Gastroesophageal sphincter (tissue), 4 donors: ENCODE measurements at regions not wholly inside any gene's neighbourhood (a gene's known extent, or its start where the extent isn't known, plus 50 kb on each side); places are given as distances from the start of the nearest gene placed in this dataset.

Experiments used
- ATAC-seq: fragments of 150-250 bp; one replicate; pipeline ENCODE4 v1.9.1; 2016; ENCODE audit warnings: mild to moderate bottlenecking, moderate library complexity
- H3K27ac ChIP-seq, 4 donors: fragments of 200-600 bp; sonication (generic) in 3 of 4; 1 replicate in 3 of 4; 2 replicates in 1 of 4; pipeline ENCODE4 v1.5.1; 2016 to 2019
- H3K27me3 ChIP-seq: fragments of 200-600 bp; sonication (generic); one replicate; pipeline ENCODE4 v1.5.1; 2019
- H3K36me3 ChIP-seq, 2 donors: fragments of 200-600 bp; sonication (generic); one replicate each; pipeline ENCODE4 v1.5.1; 2019; ENCODE audit warnings: control low read depth in 1 of 2
- H3K4me1 ChIP-seq, 3 donors: fragments of 200-600 bp; sonication (generic); 1 replicate in 2 of 3; 2 replicates in 1 of 3; pipeline ENCODE4 v1.5.1; 2016 to 2019; ENCODE audit warnings: control low read depth in 2 of 3
- H3K4me3 ChIP-seq, 2 donors: fragments of 200-600 bp; sonication (generic); one replicate each; pipeline ENCODE4 v1.5.1; 2019; ENCODE audit warnings: mild to moderate bottlenecking in 1 of 2, moderate library complexity in 1 of 2
- H3K9me3 ChIP-seq, 3 donors: fragments of 200-600 bp; sonication (generic); one replicate each; pipeline ENCODE4 v1.5.1; 2017 to 2019; ENCODE audit warnings: control low read depth in 2 of 3
- CTCF ChIP-seq, 4 experiments: fragments of 200-600 bp in 2 of 4; fragments of 450-650 bp in 2 of 4; sonication (generic) in 1 of 4; IDR thresholded peaks; one replicate each; pipeline ENCODE4 v1.5.1; 2017 to 2019; ENCODE audit warnings: antibody characterized with exemption in 4 of 4, mild to moderate bottlenecking in 2 of 4, moderate library complexity in 2 of 4
- EP300 ChIP-seq: sonication (generic); formaldehyde crosslinking; IDR thresholded peaks from one replicate; pipeline ENCODE4 v1.6.1; 2017; ENCODE audit warnings: antibody characterized with exemption, mild to moderate bottlenecking
- POLR2A ChIP-seq, 2 donors: fragments of 450-650 bp; IDR thresholded peaks; one replicate each; pipeline ENCODE4 v1.6.1; 2017; ENCODE audit warnings: antibody characterized with exemption in 2 of 2, mild to moderate bottlenecking in 2 of 2, moderate library complexity in 1 of 2
- POLR2AphosphoS5 ChIP-seq: sonication (generic); formaldehyde crosslinking; IDR thresholded peaks from one replicate; pipeline ENCODE4 v1.6.1; 2017; ENCODE audit warnings: antibody characterized with exemption
- WGBS, 2 donors: methylation state at CpG; one replicate each; pipeline ENCODE4 v1.1.5; 2018; ENCODE audit warnings: low coverage in 1 of 2; 5-methylcytosine and 5-hydroxymethylcytosine counted together

- H3K36me3 ChIP-seq: peaks cover 0 to 93% of the 10 kb centered on the region in 2 donors
- peak overlapping the region in 3 of 4 donors; percentile 79 to 86 (median 81) for H3K27ac ChIP-seq
- H3K4me1 ChIP-seq: peaks cover 0 to 50% (median 28%) of the 10 kb centered on the region in 3 donors
- TF ChIP-seq EP300 (no peak), POLR2A (IDR thresholded peaks at IDR 0.05) (no peak), POLR2AphosphoS5 (no peak), CTCF (IDR thresholded peaks at IDR 0.05) (no peak)
- H3K4me3 ChIP-seq: no peak overlapping the region
- H3K27me3 ChIP-seq: no peaks in the 10 kb centered on the region
- no peaks in the 10 kb centered on the region for H3K9me3 ChIP-seq
- ATAC-seq: no peak
- WGBS, 2 donors: 65 to 86% methylated on average over 4 to 9 of the region's 9 CpGs
Measured at GRCh38 chr17:77493901-77494663, 353.3 kb downstream of the SEC14L1 start.

GRCh38 chr17:77494664-77495435, 354.1 kb downstream of the SEC14L1 start:
- H3K4me3 ChIP-seq: no peak overlapping the region
- peak overlapping the region in 3 of 4 donors; percentile 79 to 86 (median 81) for H3K27ac ChIP-seq
- peaks cover 0 to 42% (median 20%) of the 10 kb centered on the region in 3 donors for H3K4me1 ChIP-seq
- TF ChIP-seq EP300 (no peak), CTCF (IDR thresholded peaks at IDR 0.05) (peak in 3 of 4 experiments; percentile 97 to 100 (median 99)), POLR2AphosphoS5 (peak; percentile 54), POLR2A (IDR thresholded peaks at IDR 0.05) (no peak)
- no peaks in the 10 kb centered on the region for H3K27me3 ChIP-seq
- ATAC-seq: peak; percentile 66
- no peaks in the 10 kb centered on the region for H3K9me3 ChIP-seq
- peaks cover 0 to 93% of the 10 kb centered on the region in 2 donors for H3K36me3 ChIP-seq
- WGBS, 2 donors: 23% methylated on average over 9 of the region's 18 CpGs; no CpG with 5 or more reads in 1 of the 2 donors

GRCh38 chr17:77495575-77495974, 354.8 kb downstream of the SEC14L1 start:
- no peak for ATAC-seq
- 82 to 90% methylated on average over 2 to 11 of the region's 11 CpGs for WGBS, 2 donors
- H3K27me3 ChIP-seq: no peaks in the 10 kb centered on the region
- no peak for TF ChIP-seq CTCF (IDR thresholded peaks at IDR 0.05)
- TF ChIP-seq EP300: no peak
- no peak for TF ChIP-seq POLR2AphosphoS5
- no peak for TF ChIP-seq POLR2A (IDR thresholded peaks at IDR 0.05)
- H3K4me3 ChIP-seq: no peak overlapping the region
- peak overlapping the region in 1 of 4 donors; percentile 79 for H3K27ac ChIP-seq
- H3K4me1 ChIP-seq: peaks cover 0 to 35% (median 13%) of the 10 kb centered on the region in 3 donors
- H3K9me3 ChIP-seq: no peaks in the 10 kb centered on the region
- peaks cover 0 to 94% of the 10 kb centered on the region in 2 donors for H3K36me3 ChIP-seq

GRCh38 chr17:77496401-77496801, 355.6 kb downstream of the SEC14L1 start:
- peaks cover 0 to 93% of the 10 kb centered on the region in 2 donors for H3K36me3 ChIP-seq

More at GRCh38 chr17:77496401-77496801, 355.6 kb downstream of the SEC14L1 start:
- Histone ChIP-seq H3K9me3 (no peaks in the 10 kb centered on the region), H3K27me3 (no peaks in the 10 kb centered on the region), H3K4me1 (peaks cover 0 to 26% (median 8%) of the 10 kb centered on the region in 3 donors), H3K27ac (no peak overlapping the region), H3K4me3 (no peak overlapping the region)
- WGBS, 2 donors: 87% methylated on average over 9 of the region's 12 CpGs; no CpG with 5 or more reads in 1 of the 2 donors
- no peak for TF ChIP-seq POLR2A (IDR thresholded peaks at IDR 0.05)
- TF ChIP-seq POLR2AphosphoS5: no peak
- TF ChIP-seq EP300: no peak
- TF ChIP-seq CTCF (IDR thresholded peaks at IDR 0.05): no peak
- ATAC-seq: no peak
